ENCODE measurements at regions not wholly inside any gene's neighbourhood (a gene's known extent, or its start where the extent isn't known, plus 50 kb on each side); places are given as distances from the start of the nearest gene placed in this dataset.

DNA sequence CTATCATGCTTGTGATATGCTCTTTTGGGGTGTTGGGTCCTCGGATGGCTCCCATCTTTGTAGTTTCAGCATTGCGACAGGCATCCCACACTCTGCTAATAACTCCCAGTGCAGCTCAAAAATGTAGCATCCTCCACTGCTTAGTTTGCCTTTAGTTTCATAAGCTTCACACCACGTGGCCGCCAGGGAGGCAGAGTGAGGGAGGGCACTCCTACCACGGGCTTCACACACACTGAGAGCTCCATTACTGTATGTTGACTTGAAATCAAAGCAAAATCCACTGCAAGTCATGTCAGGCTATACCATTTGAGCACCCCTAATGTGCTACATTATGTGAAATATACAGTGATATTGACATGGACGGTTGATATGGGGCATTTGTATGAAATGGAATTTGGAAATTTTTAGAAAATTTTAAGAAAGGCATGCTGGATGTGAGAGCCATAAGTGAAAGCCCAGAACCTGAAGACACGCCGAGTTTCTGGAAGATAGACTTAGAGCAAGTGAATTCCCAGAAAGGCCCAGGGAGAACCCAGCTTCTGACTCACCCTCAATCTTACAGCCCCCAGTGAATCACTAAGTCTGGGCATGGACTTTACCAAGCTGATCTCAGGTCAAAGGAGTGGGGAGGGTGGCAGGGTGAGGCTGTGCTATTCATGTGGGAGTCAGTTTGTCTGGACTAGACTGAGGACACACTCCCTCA, 94.1 kb downstream of the HSPH1 start:
- no peak for DNase-seq (ENCODE audit: low read depth)
- no peak overlapping the region for H3K4me3 ChIP-seq (ENCODE audit: low read depth, low read length)
- TF ChIP-seq, protein P1, sequence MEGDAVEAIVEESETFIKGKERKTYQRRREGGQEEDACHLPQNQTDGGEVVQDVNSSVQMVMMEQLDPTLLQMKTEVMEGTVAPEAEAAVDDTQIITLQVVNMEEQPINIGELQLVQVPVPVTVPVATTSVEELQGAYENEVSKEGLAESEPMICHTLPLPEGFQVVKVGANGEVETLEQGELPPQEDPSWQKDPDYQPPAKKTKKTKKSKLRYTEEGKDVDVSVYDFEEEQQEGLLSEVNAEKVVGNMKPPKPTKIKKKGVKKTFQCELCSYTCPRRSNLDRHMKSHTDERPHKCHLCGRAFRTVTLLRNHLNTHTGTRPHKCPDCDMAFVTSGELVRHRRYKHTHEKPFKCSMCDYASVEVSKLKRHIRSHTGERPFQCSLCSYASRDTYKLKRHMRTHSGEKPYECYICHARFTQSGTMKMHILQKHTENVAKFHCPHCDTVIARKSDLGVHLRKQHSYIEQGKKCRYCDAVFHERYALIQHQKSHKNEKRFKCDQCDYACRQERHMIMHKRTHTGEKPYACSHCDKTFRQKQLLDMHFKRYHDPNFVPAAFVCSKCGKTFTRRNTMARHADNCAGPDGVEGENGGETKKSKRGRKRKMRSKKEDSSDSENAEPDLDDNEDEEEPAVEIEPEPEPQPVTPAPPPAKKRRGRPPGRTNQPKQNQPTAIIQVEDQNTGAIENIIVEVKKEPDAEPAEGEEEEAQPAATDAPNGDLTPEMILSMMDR (IDR thresholded peaks at IDR 0.05; ENCODE audit: insufficient read depth, low read depth, low read length, missing control alignments): no peak

DNA sequence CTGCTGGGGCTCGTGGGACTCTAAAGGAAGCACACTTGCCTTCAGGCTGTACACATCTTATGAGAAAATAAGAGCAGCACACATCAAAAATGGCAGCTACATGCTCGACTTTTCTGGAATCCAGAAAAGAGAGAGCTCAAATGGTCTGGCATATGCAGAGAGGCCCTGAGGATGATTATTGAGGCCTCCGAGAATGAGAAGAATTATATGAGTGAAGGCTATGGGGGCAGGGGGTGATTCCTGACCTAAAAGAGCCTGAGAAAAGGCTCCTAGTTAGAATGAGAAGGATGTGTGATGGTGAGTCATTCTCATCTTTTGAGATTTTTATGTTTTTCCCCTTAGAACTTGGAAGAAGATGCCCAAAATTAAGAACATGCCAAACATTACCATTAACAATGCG, 97.1 kb downstream of the HSPH1 start:
- no peak overlapping the region for H3K4me3 ChIP-seq (ENCODE audit: low read depth, low read length)

DNA sequence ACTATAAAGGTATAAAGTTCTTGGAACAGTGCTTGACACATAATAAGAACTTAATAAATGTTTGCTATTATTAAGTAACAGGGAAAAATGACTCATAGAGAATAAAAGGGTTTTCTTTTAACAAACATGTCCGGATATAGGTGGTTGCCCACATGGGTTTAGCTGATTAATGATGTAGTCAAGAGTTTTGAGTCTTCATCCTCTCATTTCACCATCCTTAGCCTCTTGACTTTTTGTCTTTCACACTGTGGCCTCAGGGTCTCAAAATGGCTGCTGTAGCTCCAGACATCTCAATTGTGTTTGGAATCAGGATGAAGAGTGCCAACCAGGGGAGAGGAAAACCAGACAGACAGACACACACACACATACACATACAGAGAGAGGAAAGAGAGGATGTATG, 97.9 kb downstream of the HSPH1 start:
- H3K4me3 ChIP-seq (ENCODE audit: low read depth, low read length): no peak overlapping the region
- TF ChIP-seq, protein P1 (IDR thresholded peaks at IDR 0.05; ENCODE audit: insufficient read depth, low read depth, low read length, missing control alignments): no peak
- no peak for DNase-seq (ENCODE audit: low read depth)

More for the DNA sequence above, 97.1 kb downstream of the HSPH1 start:
- TF ChIP-seq, protein P1 (IDR thresholded peaks at IDR 0.05; ENCODE audit: insufficient read depth, low read depth, low read length, missing control alignments): no peak
- DNase-seq (ENCODE audit: low read depth): no peak

DNA sequence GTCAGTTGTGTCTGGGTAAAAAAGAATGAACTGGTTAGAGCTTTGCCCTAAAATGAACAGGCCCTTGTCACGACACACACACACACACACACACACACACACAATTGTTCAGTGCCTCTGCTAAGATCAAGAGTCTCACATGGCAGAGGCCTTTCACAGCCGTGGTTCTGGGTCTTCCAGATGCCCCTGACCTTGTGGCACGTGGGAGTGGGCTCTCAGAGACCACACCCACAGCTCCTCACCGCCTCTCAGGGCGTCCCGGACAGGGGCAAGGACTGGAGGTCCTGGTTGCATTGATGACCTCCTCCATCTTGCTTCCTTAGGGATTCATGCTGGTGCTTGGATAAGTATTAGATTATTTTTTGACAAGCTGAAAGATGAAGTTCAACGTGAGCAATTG, 101.0 kb downstream of the HSPH1 start:
- H3K4me3 ChIP-seq (ENCODE audit: low read depth, low read length): no peak overlapping the region
- DNase-seq (ENCODE audit: low read depth): no peak
- TF ChIP-seq, protein P1 (IDR thresholded peaks at IDR 0.05; ENCODE audit: insufficient read depth, low read depth, low read length, missing control alignments): no peak

DNA sequence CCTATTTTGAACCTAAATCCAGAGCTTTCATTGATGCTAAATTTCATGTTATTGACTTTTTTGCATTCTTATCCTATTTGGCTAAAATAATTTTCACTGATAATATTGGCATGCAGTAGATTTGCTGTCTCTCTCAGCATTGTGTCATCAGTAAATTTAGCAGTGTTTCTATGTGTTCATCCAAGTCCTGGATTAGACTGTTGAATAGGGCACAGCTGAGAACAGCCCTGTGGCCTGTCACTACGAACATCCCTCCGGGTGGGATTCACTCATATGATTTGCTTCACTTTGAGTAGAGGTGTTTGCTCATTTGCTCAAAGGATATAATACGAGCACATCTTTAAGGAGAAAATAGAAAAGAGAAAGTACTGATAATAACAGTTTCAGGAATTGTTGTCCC, 101.5 kb downstream of the HSPH1 start:
- TF ChIP-seq, protein P1 (IDR thresholded peaks at IDR 0.05; ENCODE audit: insufficient read depth, low read depth, low read length, missing control alignments): no peak
- H3K4me3 ChIP-seq (ENCODE audit: low read depth, low read length): no peak overlapping the region
- DNase-seq (ENCODE audit: low read depth): no peak

DNA sequence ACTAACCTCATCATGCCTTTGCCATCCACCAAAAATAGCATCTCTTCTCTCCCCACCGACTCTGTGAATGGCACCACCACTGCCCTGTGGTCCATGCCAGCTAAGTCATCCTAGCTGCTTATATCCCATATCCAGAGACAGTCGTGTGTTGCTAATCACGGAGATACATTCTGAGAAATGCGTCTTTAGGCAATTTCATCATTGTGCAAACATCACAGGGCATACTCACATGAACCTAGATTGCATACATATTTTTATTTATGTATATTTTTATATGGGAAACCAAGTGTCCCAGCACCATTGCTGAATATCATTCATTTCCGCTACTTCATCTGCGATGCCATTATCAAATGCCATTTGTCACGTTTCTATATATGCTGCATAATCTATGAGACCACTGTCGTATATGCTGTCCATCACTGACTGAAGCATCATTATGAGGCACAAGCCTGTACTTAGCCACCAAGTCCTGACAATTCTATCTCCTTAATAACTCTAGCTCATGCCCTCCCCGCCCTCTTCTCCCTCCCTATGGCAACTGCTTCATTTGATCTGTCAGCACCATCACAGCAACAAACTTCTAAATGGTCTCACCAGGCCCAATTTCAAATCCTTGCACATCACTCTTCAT, 104.2 kb downstream of the HSPH1 start:
- no peak overlapping the region for H3K4me3 ChIP-seq (ENCODE audit: low read depth, low read length)
- TF ChIP-seq, protein P1 (IDR thresholded peaks at IDR 0.05; ENCODE audit: insufficient read depth, low read depth, low read length, missing control alignments): no peak
- DNase-seq (ENCODE audit: low read depth): no peak

All from GM12865 (cell line).